IMR-90 (cell line): ENCODE measurements at regions not wholly inside any gene's neighbourhood (a gene's known extent, or its start where the extent isn't known, plus 50 kb on each side); places are given as distances from the start of the nearest gene placed in this dataset.
A peak's percentile ranks its signal among the peaks of the same experiment; 100 is the strongest.

Experiments
- ATAC-seq: fragments of 200-7000 bp; cut with Tn5 transposase; 2 replicates; pipeline ENCODE4 v1.9.1; 2020; ENCODE audit warnings: low read depth, mild to moderate bottlenecking, moderate library complexity
- BruUV-seq: library from RNA; stranded (reverse); fragments of 400-500 nt; replicated peaks from 2 replicates; lab custom pipeline; 2021; lab: Mats Ljungman, UMichigan
- CTCF ChIA-PET: fragments of 300-600 bp; formaldehyde crosslinking; extraction: SDS; loops from one replicate; lab custom pipeline; 2021; ENCODE audit warnings: antibody characterized with exemption; lab: Yijun Ruan, JAX
- POLR2A ChIA-PET: fragments of 300-600 bp; sonication (Branson Sonifier 250); formaldehyde crosslinking; loops from one replicate; lab custom pipeline; 2022; ENCODE audit warnings: antibody characterized with exemption; ENCODE audit not compliant: unreplicated experiment; lab: Charles Lee
- DNase-seq: peaks from one replicate; pipeline ENCODE4 v3.0.0; 2013
- H2AFZ ChIP-seq: replicated peaks from 2 replicates; pipeline ENCODE3; 2013; ENCODE audit warnings: low read length, mild to moderate bottlenecking; ENCODE audit not compliant: poor library complexity
- H2AK5ac ChIP-seq: 2 replicates; pipeline ENCODE4 v1.6.1; 2013; ENCODE audit warnings: low read depth, low read length, inconsistent platforms
- H2AK9ac ChIP-seq: replicated peaks from 2 replicates; pipeline ENCODE3; 2013; ENCODE audit warnings: mild to moderate bottlenecking, low read depth, low read length, moderate library complexity; ENCODE audit not compliant: poor library complexity
- H2BK120ac ChIP-seq: 2 replicates; pipeline ENCODE4 v1.6.1; 2013; ENCODE audit warnings: low read depth, low read length, inconsistent platforms
- H2BK15ac ChIP-seq: 3 replicates; pipeline ENCODE4 v1.6.1; 2013; ENCODE audit warnings: low read depth, low read length, inconsistent platforms
- H2BK20ac ChIP-seq: 2 replicates; pipeline ENCODE4 v1.6.1; 2013; ENCODE audit warnings: low read depth, mild to moderate bottlenecking, inconsistent platforms, low read length, moderate library complexity
- H2BK5ac ChIP-seq: 2 replicates; pipeline ENCODE4 v1.6.1; 2013; ENCODE audit warnings: mild to moderate bottlenecking, low read depth, low read length, inconsistent platforms; ENCODE audit not compliant: poor library complexity, severe bottlenecking
- H3K14ac ChIP-seq: replicated peaks from 2 replicates; pipeline ENCODE4 v1.6.1; 2013; ENCODE audit warnings: low read depth, low read length, inconsistent platforms
- H3K18ac ChIP-seq: 2 replicates; pipeline ENCODE4 v1.6.1; 2013; ENCODE audit warnings: low read depth, low read length, control low read depth
- H3K23ac ChIP-seq: 2 replicates; pipeline ENCODE4 v1.6.1; 2013; ENCODE audit warnings: low read depth, low read length, inconsistent platforms
- H3K27ac ChIP-seq: 2 replicates; pipeline ENCODE4 v1.5.1; 2013; ENCODE audit warnings: mild to moderate bottlenecking, control low read depth, low read length; ENCODE audit not compliant: insufficient read depth
- H3K27me3 ChIP-seq: 2 replicates; pipeline ENCODE4 v1.6.1; 2013; ENCODE audit warnings: low read length; ENCODE audit not compliant: control insufficient read depth, insufficient read depth
- H3K36me3 ChIP-seq: 2 replicates; pipeline ENCODE4 v1.6.1; 2013; ENCODE audit warnings: low read length, mixed read lengths; ENCODE audit not compliant: control insufficient read depth, insufficient read depth
- H3K4ac ChIP-seq: 2 replicates; pipeline ENCODE4 v1.6.1; 2013; ENCODE audit warnings: low read depth, low read length, inconsistent platforms
- H3K4me1 ChIP-seq: 2 replicates; pipeline ENCODE4 v1.6.1; 2013; ENCODE audit warnings: low read length, mixed read lengths; ENCODE audit not compliant: control insufficient read depth, insufficient read depth
- H3K4me2 ChIP-seq: 2 replicates; pipeline ENCODE4 v1.6.1; 2013; ENCODE audit warnings: low read depth, mild to moderate bottlenecking, control low read depth, low read length, moderate library complexity
- H3K4me3 ChIP-seq: 2 replicates; pipeline ENCODE4 v1.5.1; 2013; ENCODE audit warnings: low read depth, mild to moderate bottlenecking, control low read depth, low read length, moderate library complexity; ENCODE audit not compliant: insufficient read depth
- H3K56ac ChIP-seq: 2 replicates; pipeline ENCODE4 v1.6.1; 2013; ENCODE audit warnings: low read length, inconsistent platforms; ENCODE audit not compliant: insufficient read depth; ENCODE audit errors: extremely low read depth
- H3K79me1 ChIP-seq, 2 experiments: 2 replicates each; pipeline ENCODE4 v1.6.1; 2013; ENCODE audit warnings: low read length in 2 of 2, inconsistent platforms in 1 of 2, low read depth in 1 of 2
- H3K9ac ChIP-seq: 2 replicates; pipeline ENCODE4 v1.6.1; 2013; ENCODE audit warnings: low read depth, low read length, control low read depth
- H3K9me1 ChIP-seq: 2 replicates; pipeline ENCODE4 v1.6.1; 2013; ENCODE audit warnings: low read length, inconsistent platforms; ENCODE audit not compliant: insufficient read depth
- H3K9me3 ChIP-seq: 2 replicates; pipeline ENCODE4 v1.6.1; 2013; ENCODE audit warnings: low read length; ENCODE audit not compliant: control insufficient read depth, insufficient read depth
- H4K20me1 ChIP-seq: 2 replicates; pipeline ENCODE4 v1.6.1; 2013; ENCODE audit warnings: low read length, inconsistent platforms; ENCODE audit not compliant: insufficient read depth
- H4K5ac ChIP-seq: 2 replicates; pipeline ENCODE4 v1.6.1; 2013; ENCODE audit warnings: mild to moderate bottlenecking, low read depth, low read length, control low read depth
- H4K8ac ChIP-seq, 2 experiments: 2 replicates each; pipeline ENCODE4 v1.6.1; 2013; ENCODE audit warnings: low read depth in 2 of 2, low read length in 2 of 2, control low read depth in 1 of 2, inconsistent platforms in 1 of 2
- H4K91ac ChIP-seq: 2 replicates; pipeline ENCODE4 v1.6.1; 2013; ENCODE audit warnings: low read depth, low read length, inconsistent platforms; ENCODE audit not compliant: insufficient read depth
- CEBPB ChIP-seq: IDR thresholded peaks from 2 replicates; pipeline ENCODE4 v1.6.1; 2012; ENCODE audit warnings: low read depth, low read length, improper control_type of control experiment
- FOS ChIP-seq: fragments of 150-350 bp; IDR thresholded peaks from 2 replicates; pipeline ENCODE4 v1.6.1; 2016; ENCODE audit warnings: low read depth, low read length
- MAFK ChIP-seq: IDR thresholded peaks from 2 replicates; pipeline ENCODE4 v1.6.1; 2012; ENCODE audit warnings: low read depth, low read length, improper control_type of control experiment
- NFE2L2 ChIP-seq: fragments of 150-350 bp; IDR thresholded peaks from 2 replicates; pipeline ENCODE4 v1.6.1; 2016; ENCODE audit warnings: low read depth, mild to moderate bottlenecking, low read length
- POLR2A ChIP-seq: IDR thresholded peaks from 2 replicates; pipeline ENCODE4 v1.6.1; 2012; ENCODE audit warnings: mild to moderate bottlenecking, low read depth, low read length
- RCOR1 ChIP-seq: IDR thresholded peaks from 2 replicates; pipeline ENCODE4 v1.6.1; 2012; ENCODE audit warnings: mild to moderate bottlenecking, low read length, improper control_type of control experiment; ENCODE audit not compliant: insufficient replicate concordance
- RFX5 ChIP-seq: IDR thresholded peaks from 2 replicates; pipeline ENCODE4 v1.8.0; 2012; ENCODE audit warnings: low read depth, mild to moderate bottlenecking, low read length, moderate library complexity
- SMC3 ChIP-seq: fragments of 150-350 bp; IDR thresholded peaks from 2 replicates; pipeline ENCODE4 v1.6.1; 2016; ENCODE audit warnings: low read depth, mild to moderate bottlenecking, antibody characterized with exemption, low read length, moderate library complexity
- dilution Hi-C: fragments of 300-500 bp; cut with HindIII; formaldehyde crosslinking; loops from one replicate; pipeline ENCODE4 v1.14.3; 2018; ENCODE audit warnings: low sequenced_read_pairs; ENCODE audit not compliant: unreplicated experiment
- in situ Hi-C: fragments of 300-500 bp; cut with MboI; formaldehyde crosslinking; loops from 3 replicates; pipeline ENCODE4 v1.14.3; 2019; ENCODE audit warnings: low sequenced_read_pairs, inconsistent platforms, mixed read lengths
- intact Hi-C: fragments of 100-400 bp; cut with micrococcal nuclease; formaldehyde crosslinking; loops from 2 replicates; pipeline ENCODE4 v1.10.0; 2022
- TF ChIP-seq, protein P1 (sequence below): fragments of 150-350 bp; IDR thresholded peaks from 2 replicates; pipeline ENCODE4 v1.6.1; 2016; ENCODE audit warnings: low read depth, mild to moderate bottlenecking, low read length, moderate library complexity, borderline replicate concordance

DNA sequence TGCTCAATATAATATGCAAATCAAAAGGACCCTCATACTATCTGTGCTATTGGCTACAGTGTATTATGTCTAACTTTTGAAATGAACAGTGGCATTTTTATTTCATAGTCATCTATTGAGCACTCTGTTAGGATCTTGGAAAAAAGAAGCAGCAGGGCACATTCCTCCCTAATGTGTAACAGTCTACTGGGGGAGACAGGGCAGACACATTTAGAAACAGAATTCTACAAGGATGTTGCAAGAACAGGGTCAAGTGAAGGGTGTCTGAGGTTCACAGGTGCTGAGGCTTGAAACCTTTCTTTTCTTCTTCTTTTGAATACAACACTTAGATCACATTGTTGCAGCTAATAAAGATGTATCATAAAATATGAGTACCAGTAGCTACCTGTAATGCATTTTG, 129.7 kb upstream of the SLC4A4 start:
- Histone ChIP-seq H3K14ac (no peak overlapping the region), H3K4me1 (peaks cover 17% of the 10 kb centered on the region), H3K27ac (no peak overlapping the region), H2BK20ac (no peak overlapping the region), H2AFZ (no peak overlapping the region), H4K5ac (no peak overlapping the region), H3K27me3 (no peaks in the 10 kb centered on the region), H3K4me3 (no peak overlapping the region), H2BK15ac (no peak overlapping the region), H3K18ac (no peak overlapping the region), H4K8ac (no peak overlapping the region), H3K4me2 (peak overlapping the region; percentile 3; the same call in 1 of the 2 replicates), H3K9me3 (no peaks in the 10 kb centered on the region), H3K23ac (no peak overlapping the region), H3K79me1 (peaks cover 31 to 62% of the 10 kb centered on the region in 2 experiments), H2AK5ac (no peak overlapping the region), H4K20me1 (peaks cover 15% of the 10 kb centered on the region), H2BK120ac (no peak overlapping the region), H3K4ac (no peak overlapping the region), H4K91ac (no peak overlapping the region), H2AK9ac (no peak overlapping the region), H3K36me3 (peaks cover 5% of the 10 kb centered on the region), H3K56ac (no peak overlapping the region), H2BK5ac (no peak overlapping the region), H3K9me1 (peaks cover 15% of the 10 kb centered on the region), H3K9ac (no peak overlapping the region)
- POLR2A ChIA-PET = no interaction called here
- peak; percentile 82 for DNase-seq
- CTCF ChIA-PET = no interaction called here
- TF ChIP-seq CEBPB (peak; percentile 95), RCOR1 (peak; percentile 76), MAFK (0 out of 2 replicates have a peak, but pooled peaks have one; percentile 30), NFE2L2 (no peak), RFX5 (no peak), POLR2A (no peak), FOS (0 out of 2 replicates have a peak, but pooled peaks have one; percentile 47), SMC3 (no peak)
- TF ChIP-seq, protein P1, sequence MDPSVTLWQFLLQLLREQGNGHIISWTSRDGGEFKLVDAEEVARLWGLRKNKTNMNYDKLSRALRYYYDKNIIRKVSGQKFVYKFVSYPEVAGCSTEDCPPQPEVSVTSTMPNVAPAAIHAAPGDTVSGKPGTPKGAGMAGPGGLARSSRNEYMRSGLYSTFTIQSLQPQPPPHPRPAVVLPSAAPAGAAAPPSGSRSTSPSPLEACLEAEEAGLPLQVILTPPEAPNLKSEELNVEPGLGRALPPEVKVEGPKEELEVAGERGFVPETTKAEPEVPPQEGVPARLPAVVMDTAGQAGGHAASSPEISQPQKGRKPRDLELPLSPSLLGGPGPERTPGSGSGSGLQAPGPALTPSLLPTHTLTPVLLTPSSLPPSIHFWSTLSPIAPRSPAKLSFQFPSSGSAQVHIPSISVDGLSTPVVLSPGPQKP = no peak
- in situ Hi-C loops = loop anchor here (25.0 kb wide), 1 partner anchor 503 kb away; no protein-coding TSS in a partner anchor
- BruUV-seq = no TSS peak
- intact Hi-C loops = no loop called here
- dilution Hi-C loops = no loop called here
- ATAC-seq = peak; percentile 72
